ENCODE measurements at regions not wholly inside any gene's neighbourhood (a gene's known extent, or its start where the extent isn't known, plus 50 kb on each side); places are given as distances from the start of the nearest gene placed in this dataset.

DNA sequence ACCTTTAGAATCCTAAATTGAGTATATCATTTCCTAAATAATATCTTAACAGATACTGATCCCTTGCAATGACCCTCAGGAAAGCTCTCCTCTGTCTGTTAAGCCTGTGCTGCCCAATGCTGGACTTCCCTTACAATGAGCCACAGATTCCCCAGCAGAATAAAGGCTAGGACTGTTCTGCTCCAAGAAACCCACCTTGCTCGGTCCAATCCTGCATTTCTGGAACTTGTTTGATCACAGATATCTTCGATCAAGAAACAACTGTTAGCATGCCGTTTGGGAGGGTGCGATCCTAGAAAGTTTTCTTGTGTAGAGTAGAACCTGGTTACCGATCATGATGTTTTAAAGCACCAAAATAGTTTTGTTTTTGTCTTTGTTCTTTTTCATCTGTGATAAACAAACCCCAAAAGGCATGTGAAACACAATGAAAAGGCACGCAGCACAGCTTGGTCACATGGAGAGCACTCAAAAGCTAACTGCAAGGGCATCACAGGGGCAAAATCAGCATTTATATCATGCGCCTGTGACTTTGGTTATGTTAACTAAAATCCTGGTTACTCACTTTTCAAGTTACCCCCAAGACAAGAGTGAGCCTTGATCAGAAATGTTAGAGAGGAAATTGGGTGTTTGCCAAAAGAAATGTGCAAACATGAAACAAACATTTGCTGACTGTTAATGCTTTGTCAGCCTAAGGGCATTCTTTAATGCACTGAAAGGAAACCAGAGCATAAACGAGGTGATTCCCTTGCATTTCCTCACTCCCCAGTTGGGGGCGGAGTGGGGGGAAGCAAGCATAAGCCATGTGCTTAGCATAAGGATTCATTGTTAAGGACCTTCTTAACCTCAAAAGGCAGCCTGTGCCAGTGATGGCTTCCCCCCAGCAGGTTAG lies 61.9 kb upstream of the ADAMTS16 start:
- ChIA-PET CTCF (no interaction called here), POLR2A (no interaction called here)
- Histone ChIP-seq H3K4me1 (ENCODE audit: insufficient read depth, low read length) (no peaks in the 10 kb centered on the region), H3K4me3 (ENCODE audit: low read length) (no peak overlapping the region), H3K9me3 (ENCODE audit: low read length) (no peaks in the 10 kb centered on the region), H3K27me3 (ENCODE audit: insufficient read depth, low read length, poor library complexity, severe bottlenecking) (no peaks in the 10 kb centered on the region), H3K36me3 (ENCODE audit: insufficient read depth, low read length) (no peaks in the 10 kb centered on the region), H3K27ac (ENCODE audit: low read depth, low read length) (no peak overlapping the region)
- no peak for DNase-seq
- Mint-ChIP-seq H3K4me3 (no peak overlapping the region), H3K9me3 (peaks cover 0 to 5% (median 2%) of the 10 kb centered on the region in 5 donors), H3K36me3 (no peaks in the 10 kb centered on the region), H3K4me1 (no peaks in the 10 kb centered on the region), H3K27ac (no peak overlapping the region), H3K27me3 (peaks cover 0 to 2% of the 10 kb centered on the region in 2 donors)

DNA sequence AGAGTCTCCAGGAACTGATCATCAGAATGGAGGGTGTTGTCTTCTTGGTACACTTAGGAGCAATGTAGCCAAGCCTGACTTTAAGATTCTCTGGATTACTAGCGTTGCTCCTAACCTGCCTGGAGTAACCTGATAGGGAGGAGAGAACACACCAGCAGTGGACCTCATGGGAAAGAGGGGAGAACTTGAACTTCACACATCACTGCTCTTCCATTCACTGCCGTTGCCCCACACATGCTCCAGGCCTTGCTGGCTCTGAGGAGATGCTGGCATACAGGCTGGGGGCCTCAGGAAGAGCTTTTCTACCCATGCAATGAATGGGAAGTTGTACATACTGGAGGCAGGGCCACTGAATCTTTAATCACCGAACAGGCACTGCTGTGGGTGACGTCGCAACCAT lies 60.3 kb upstream of the ADAMTS16 start:
- DNase-seq = no peak
- CTCF ChIA-PET = no interaction called here
- H3K9me3 ChIP-seq (ENCODE audit: low read length) = no peaks in the 10 kb centered on the region
- no peaks in the 10 kb centered on the region for H3K36me3 Mint-ChIP-seq
- no peaks in the 10 kb centered on the region for H3K4me1 Mint-ChIP-seq
- no peak overlapping the region for H3K4me3 ChIP-seq (ENCODE audit: low read length)
- H3K4me3 Mint-ChIP-seq = no peak overlapping the region
- H3K27ac Mint-ChIP-seq = no peak overlapping the region
- H3K9me3 Mint-ChIP-seq = peaks cover 0 to 7% (median 2%) of the 10 kb centered on the region in 5 donors
- H3K27ac ChIP-seq (ENCODE audit: low read depth, low read length) = no peak overlapping the region
- POLR2A ChIA-PET = no interaction called here
- H3K36me3 ChIP-seq (ENCODE audit: insufficient read depth, low read length) = no peaks in the 10 kb centered on the region
- H3K27me3 Mint-ChIP-seq = peaks cover 0 to 2% of the 10 kb centered on the region in 2 donors
- no peaks in the 10 kb centered on the region for H3K27me3 ChIP-seq (ENCODE audit: insufficient read depth, low read length, poor library complexity, severe bottlenecking)
- no peaks in the 10 kb centered on the region for H3K4me1 ChIP-seq (ENCODE audit: insufficient read depth, low read length)

DNA sequence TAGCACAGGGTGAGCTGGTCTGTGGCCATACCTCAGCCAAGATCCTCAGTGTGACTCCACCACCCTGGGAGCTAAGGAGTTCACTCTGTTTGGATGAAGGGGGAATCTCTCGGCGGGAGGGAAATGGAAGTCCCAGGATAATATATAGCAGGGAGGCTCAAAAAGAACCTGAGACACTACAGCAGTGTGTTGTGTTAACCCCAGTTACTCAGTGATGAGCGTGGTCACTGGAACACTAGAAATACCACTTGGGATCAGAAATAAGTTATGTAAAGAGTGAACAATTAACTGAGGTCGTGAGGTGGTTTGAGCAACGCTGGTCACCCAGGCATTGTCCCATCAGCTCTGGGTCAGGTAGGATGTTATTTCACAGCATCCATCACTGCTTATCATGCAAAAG lies 59.3 kb upstream of the ADAMTS16 start:
- Mint-ChIP-seq H3K9me3 (peaks cover 0 to 7% (median 2%) of the 10 kb centered on the region in 5 donors), H3K36me3 (no peaks in the 10 kb centered on the region), H3K27ac (no peak overlapping the region), H3K27me3 (peaks cover 0 to 2% of the 10 kb centered on the region in 2 donors), H3K4me1 (no peaks in the 10 kb centered on the region), H3K4me3 (no peak overlapping the region)
- DNase-seq = no peak
- POLR2A ChIA-PET = no interaction called here
- Histone ChIP-seq H3K27ac (ENCODE audit: low read depth, low read length) (no peak overlapping the region), H3K9me3 (ENCODE audit: low read length) (no peaks in the 10 kb centered on the region), H3K36me3 (ENCODE audit: insufficient read depth, low read length) (no peaks in the 10 kb centered on the region), H3K4me3 (ENCODE audit: low read length) (no peak overlapping the region), H3K4me1 (ENCODE audit: insufficient read depth, low read length) (no peaks in the 10 kb centered on the region), H3K27me3 (ENCODE audit: insufficient read depth, low read length, poor library complexity, severe bottlenecking) (no peaks in the 10 kb centered on the region)
- CTCF ChIA-PET = no interaction called here

DNA sequence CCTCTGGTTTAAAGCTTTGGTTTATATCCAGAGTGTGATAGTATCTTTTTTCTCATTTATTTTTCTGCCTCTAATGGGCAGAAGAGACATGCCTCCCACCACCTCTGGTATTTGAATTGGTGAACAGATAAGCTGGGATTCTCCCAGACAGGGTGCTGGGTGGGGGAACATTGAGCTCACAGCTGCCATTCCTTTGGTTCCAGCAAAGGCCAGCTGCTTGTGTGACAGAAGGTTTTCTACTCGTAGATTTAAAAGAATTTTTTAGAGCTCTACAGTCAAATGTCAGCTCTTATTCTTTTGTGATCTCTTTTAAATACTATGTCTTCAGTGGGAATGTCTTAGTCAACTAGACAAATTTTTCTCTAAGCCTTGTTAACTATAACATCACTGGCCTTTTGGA lies 54.7 kb upstream of the ADAMTS16 start:
- CTCF ChIA-PET = no interaction called here
- H3K36me3 Mint-ChIP-seq = no peaks in the 10 kb centered on the region
- H3K36me3 ChIP-seq (ENCODE audit: insufficient read depth, low read length) = no peaks in the 10 kb centered on the region
- no peak overlapping the region for H3K4me3 Mint-ChIP-seq
- H3K9me3 Mint-ChIP-seq = peaks cover 0 to 5% (median 2%) of the 10 kb centered on the region in 5 donors
- POLR2A ChIA-PET = no interaction called here
- no peaks in the 10 kb centered on the region for H3K9me3 ChIP-seq (ENCODE audit: low read length)
- H3K27me3 ChIP-seq (ENCODE audit: insufficient read depth, low read length, poor library complexity, severe bottlenecking) = no peaks in the 10 kb centered on the region
- H3K27ac Mint-ChIP-seq = no peak overlapping the region
- DNase-seq = no peak
- H3K27ac ChIP-seq (ENCODE audit: low read depth, low read length) = no peak overlapping the region
- H3K4me3 ChIP-seq (ENCODE audit: low read length) = no peak overlapping the region
- no peaks in the 10 kb centered on the region for H3K4me1 Mint-ChIP-seq
- H3K27me3 Mint-ChIP-seq = no peaks in the 10 kb centered on the region
- no peaks in the 10 kb centered on the region for H3K4me1 ChIP-seq (ENCODE audit: insufficient read depth, low read length)

DNA sequence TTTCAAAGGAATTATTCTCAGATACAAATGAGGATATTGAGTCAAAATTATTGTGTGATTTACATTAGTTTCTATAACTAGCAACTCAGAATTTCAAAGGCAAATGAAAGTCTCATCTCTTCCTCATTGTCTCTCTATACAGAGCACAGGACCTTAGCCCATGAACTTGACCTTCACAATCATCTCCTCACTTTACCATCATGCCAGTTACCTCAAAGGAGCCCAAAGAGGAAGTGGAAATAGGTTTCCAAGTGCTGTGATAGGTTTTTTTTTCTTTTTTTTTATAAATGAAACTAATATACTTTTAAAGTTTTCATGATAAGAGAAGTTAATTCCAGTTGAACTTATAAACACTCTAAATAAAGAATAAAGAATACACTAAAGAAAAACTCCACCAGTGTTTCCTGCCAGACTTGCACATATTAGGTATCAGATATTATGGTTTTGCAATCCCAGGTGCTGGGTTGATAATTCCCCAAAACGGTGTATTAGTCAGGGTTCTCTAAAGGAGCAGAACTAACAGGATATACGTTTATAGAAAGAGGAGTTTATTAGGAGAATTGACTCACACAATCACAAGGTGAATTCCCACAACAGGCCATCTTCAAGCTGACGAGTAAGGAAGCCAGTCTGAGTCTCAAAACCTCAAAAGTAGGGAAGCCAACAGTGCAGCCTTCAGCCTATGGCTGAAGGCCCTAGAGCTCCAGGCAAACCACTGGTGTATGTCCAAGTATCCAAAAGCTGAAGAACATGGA lies 50.1 kb upstream of the ADAMTS16 start:
- no peak overlapping the region for H3K27ac ChIP-seq (ENCODE audit: low read depth, low read length)
- Mint-ChIP-seq H3K4me3 (no peak overlapping the region), H3K27me3 (no peaks in the 10 kb centered on the region), H3K4me1 (no peaks in the 10 kb centered on the region), H3K36me3 (no peaks in the 10 kb centered on the region), H3K27ac (no peak overlapping the region), H3K9me3 (no peaks in the 10 kb centered on the region)
- CTCF ChIA-PET = no interaction called here
- no peak for DNase-seq
- H3K27me3 ChIP-seq (ENCODE audit: insufficient read depth, low read length, poor library complexity, severe bottlenecking) = no peaks in the 10 kb centered on the region
- no peaks in the 10 kb centered on the region for H3K36me3 ChIP-seq (ENCODE audit: insufficient read depth, low read length)
- H3K9me3 ChIP-seq (ENCODE audit: low read length) = no peaks in the 10 kb centered on the region
- POLR2A ChIA-PET = no interaction called here
- no peak overlapping the region for H3K4me3 ChIP-seq (ENCODE audit: low read length)
- no peaks in the 10 kb centered on the region for H3K4me1 ChIP-seq (ENCODE audit: insufficient read depth, low read length)

Data from CD8-positive, alpha-beta memory T cell (primary cell).